ENCODE measurements at regions not wholly inside any gene's neighbourhood (a gene's known extent, or its start where the extent isn't known, plus 50 kb on each side); places are given as distances from the start of the nearest gene placed in this dataset.
"Not testable (repeated sequence)": the region's sequence is repeated elsewhere in the genome, so short reads cannot be mapped to it uniquely, and the experiment has no call there.

- Histone ChIP-seq H3K4me3 (ENCODE audit: extremely low read depth, insufficient read depth, low read length, poor library complexity, severe bottlenecking) (no peak overlapping the region), H3K4me1 (ENCODE audit: control insufficient read depth, insufficient read depth, low read length, poor library complexity, severe bottlenecking) (no peaks in the 10 kb centered on the region), H3K36me3 (ENCODE audit: control insufficient read depth, insufficient read depth, low read length) (no peaks in the 10 kb centered on the region), H3K9me3 (ENCODE audit: control insufficient read depth, low read length) (peaks cover 61% of the 10 kb centered on the region), H3K27ac (ENCODE audit: low read depth, low read length, severe bottlenecking) (no peak overlapping the region)
- whole genome bisulfite sequencing, 2 experiments (ENCODE audit: insufficient coverage in 2 of 2): no CpG with 5 or more reads among the region's 3 CpGs
Observed at GRCh38 chr14:106789318-106789717, 1262.9 kb downstream of the TMEM121 start.

DNA sequence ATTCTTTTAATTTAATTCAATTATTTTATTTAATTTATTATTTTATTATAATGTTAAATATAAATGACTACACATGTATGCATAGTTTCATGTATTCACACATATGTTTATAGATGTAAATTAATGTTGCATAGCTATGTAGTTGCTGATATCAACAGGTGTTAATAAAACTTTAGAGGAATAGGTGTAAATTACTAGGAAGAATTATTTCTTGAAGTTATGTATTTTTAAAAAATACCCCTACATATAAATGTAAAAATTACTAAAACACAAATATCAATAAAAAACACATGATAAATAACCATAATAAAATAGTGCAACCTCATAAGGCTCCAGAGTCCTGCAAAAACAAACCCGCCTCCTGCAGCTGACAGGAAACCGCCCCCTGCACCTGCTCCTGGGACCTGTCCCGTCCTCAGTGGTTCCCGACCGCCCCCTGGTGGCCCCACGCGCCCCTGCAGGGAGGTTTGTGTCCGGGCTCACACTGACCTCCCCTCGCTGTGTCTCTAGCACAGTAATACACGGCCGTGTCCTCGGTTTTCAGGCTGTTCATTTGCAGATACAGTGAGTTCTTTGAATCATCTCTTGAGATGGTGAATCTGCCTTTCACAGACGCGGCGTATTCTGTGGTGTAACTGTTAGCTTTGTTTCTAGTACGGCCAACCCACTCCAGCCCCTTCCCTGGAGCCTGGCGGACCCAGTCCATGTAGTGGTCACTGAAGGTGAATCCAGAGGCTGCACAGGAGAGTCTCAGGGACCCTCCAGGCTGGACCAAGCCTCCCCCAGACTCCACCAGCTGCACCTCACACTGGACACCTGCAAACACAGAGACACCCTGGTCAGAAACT, 1264.0 kb downstream of the TMEM121 start:
- H3K4me3 ChIP-seq (ENCODE audit: extremely low read depth, insufficient read depth, low read length, poor library complexity, severe bottlenecking): no peak overlapping the region
- H3K9me3 ChIP-seq (ENCODE audit: control insufficient read depth, low read length): peaks cover 53% of the 10 kb centered on the region
- 59 to 61% methylated on average over 16 to 17 of the region's 17 CpGs for WGBS, 2 experiments (ENCODE audit: insufficient coverage in 2 of 2)
- no peak overlapping the region for H3K27ac ChIP-seq (ENCODE audit: low read depth, low read length, severe bottlenecking)
- H3K36me3 ChIP-seq (ENCODE audit: control insufficient read depth, insufficient read depth, low read length): no peaks in the 10 kb centered on the region
- H3K4me1 ChIP-seq (ENCODE audit: control insufficient read depth, insufficient read depth, low read length, poor library complexity, severe bottlenecking): no peaks in the 10 kb centered on the region

DNA sequence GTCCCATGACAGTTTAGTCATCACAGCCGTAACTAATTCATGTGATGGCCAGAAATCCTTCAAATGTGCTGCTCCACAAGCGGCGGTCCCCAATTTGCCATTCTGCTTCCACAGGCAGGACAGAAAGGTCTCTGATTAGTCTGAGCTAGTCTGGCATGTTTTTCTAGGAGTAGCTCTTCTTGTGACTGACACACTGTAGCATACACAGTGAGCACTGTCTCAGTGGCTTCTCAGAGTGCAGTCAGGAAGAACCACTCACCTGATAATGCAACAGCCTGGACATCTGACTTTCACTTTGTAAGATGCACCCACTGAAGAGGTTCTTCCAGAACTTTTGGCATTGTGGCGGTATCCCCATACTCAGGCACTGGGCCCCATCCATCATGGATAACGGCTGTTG, 1266.2 kb downstream of the TMEM121 start:
- H3K4me3 ChIP-seq (ENCODE audit: extremely low read depth, insufficient read depth, low read length, poor library complexity, severe bottlenecking): no peak overlapping the region
- H3K36me3 ChIP-seq (ENCODE audit: control insufficient read depth, insufficient read depth, low read length): no peaks in the 10 kb centered on the region
- H3K27ac ChIP-seq (ENCODE audit: low read depth, low read length, severe bottlenecking): no peak overlapping the region
- 73 to 88% methylated on average over 5 of the region's 5 CpGs for WGBS, 2 experiments (ENCODE audit: insufficient coverage in 2 of 2)
- H3K9me3 ChIP-seq (ENCODE audit: control insufficient read depth, low read length): peaks cover 41% of the 10 kb centered on the region
- H3K4me1 ChIP-seq (ENCODE audit: control insufficient read depth, insufficient read depth, low read length, poor library complexity, severe bottlenecking): no peaks in the 10 kb centered on the region

- WGBS, 2 experiments (ENCODE audit: insufficient coverage in 2 of 2): no CpG with 5 or more reads among the region's 4 CpGs
- H3K9me3 ChIP-seq (ENCODE audit: control insufficient read depth, low read length): peaks cover 42% of the 10 kb centered on the region
- not testable (repeated sequence) for H3K4me3 ChIP-seq (ENCODE audit: extremely low read depth, insufficient read depth, low read length, poor library complexity, severe bottlenecking); H3K36me3 ChIP-seq (ENCODE audit: control insufficient read depth, insufficient read depth, low read length); H3K27ac ChIP-seq (ENCODE audit: low read depth, low read length, severe bottlenecking); H3K4me1 ChIP-seq (ENCODE audit: control insufficient read depth, insufficient read depth, low read length, poor library complexity, severe bottlenecking)
Observed at GRCh38 chr14:106798166-106798565, 1271.8 kb downstream of the TMEM121 start.

GRCh38 chr14:106802413-106803364, 1276.3 kb downstream of the TMEM121 start:
- Histone ChIP-seq H3K9me3 (ENCODE audit: control insufficient read depth, low read length) (peaks cover 61% of the 10 kb centered on the region), H3K4me3 (ENCODE audit: extremely low read depth, insufficient read depth, low read length, poor library complexity, severe bottlenecking) (no peak overlapping the region), H3K36me3 (ENCODE audit: control insufficient read depth, insufficient read depth, low read length) (no peaks in the 10 kb centered on the region), H3K4me1 (ENCODE audit: control insufficient read depth, insufficient read depth, low read length, poor library complexity, severe bottlenecking) (no peaks in the 10 kb centered on the region), H3K27ac (ENCODE audit: low read depth, low read length, severe bottlenecking) (no peak overlapping the region)
- WGBS, 2 experiments (ENCODE audit: insufficient coverage in 2 of 2): 78 to 81% methylated on average over 20 to 23 of the region's 26 CpGs

DNA sequence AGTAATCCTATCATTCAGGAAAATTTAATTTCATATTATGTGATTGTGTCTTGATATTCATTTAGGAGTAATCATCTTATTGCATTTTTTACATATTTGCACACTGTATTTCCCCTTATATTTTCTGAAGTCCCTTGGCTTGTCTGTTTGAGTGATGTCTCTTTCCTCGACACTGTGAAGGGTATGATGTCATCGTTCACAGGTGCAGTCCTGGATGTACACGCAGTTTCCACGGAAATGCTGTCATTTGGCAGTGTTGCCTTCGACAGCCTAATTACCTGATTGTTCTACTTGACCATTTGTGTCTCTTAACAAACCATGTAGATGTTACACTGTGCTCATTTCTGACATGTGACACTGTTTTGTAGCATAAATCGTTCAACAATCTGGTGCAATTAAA, 1277.0 kb downstream of the TMEM121 start:
- no peaks in the 10 kb centered on the region for H3K4me1 ChIP-seq (ENCODE audit: control insufficient read depth, insufficient read depth, low read length, poor library complexity, severe bottlenecking)
- H3K4me3 ChIP-seq (ENCODE audit: extremely low read depth, insufficient read depth, low read length, poor library complexity, severe bottlenecking): no peak overlapping the region
- H3K36me3 ChIP-seq (ENCODE audit: control insufficient read depth, insufficient read depth, low read length): no peaks in the 10 kb centered on the region
- no peak overlapping the region for H3K27ac ChIP-seq (ENCODE audit: low read depth, low read length, severe bottlenecking)
- WGBS, 2 experiments (ENCODE audit: insufficient coverage in 2 of 2): 43 to 55% methylated on average over 6 of the region's 6 CpGs
- peaks cover 64% of the 10 kb centered on the region for H3K9me3 ChIP-seq (ENCODE audit: control insufficient read depth, low read length)

DNA sequence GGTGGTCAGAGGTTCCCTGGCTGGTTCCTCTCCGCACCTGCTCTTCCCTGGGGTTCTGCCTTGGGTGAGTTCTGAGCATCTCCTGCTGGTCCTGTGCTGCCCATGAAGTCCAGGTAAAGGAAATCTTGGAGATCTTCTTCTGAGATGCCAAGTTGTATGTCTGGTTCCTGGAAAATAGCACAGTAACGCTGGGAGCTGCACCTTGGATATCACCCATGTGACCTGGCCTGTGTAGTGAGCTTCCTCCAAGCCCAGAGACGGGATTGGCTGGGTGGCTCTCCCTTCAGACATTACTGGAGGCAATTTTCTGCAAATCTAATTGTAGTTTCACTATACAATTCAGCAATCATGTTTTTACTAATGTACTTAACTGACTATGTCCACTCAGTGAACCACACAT, 1281.1 kb downstream of the TMEM121 start:
- H3K36me3 ChIP-seq (ENCODE audit: control insufficient read depth, insufficient read depth, low read length): no peaks in the 10 kb centered on the region
- no peak overlapping the region for H3K27ac ChIP-seq (ENCODE audit: low read depth, low read length, severe bottlenecking)
- 18 to 31% methylated on average over 2 to 3 of the region's 3 CpGs for WGBS, 2 experiments (ENCODE audit: insufficient coverage in 2 of 2)
- no peak overlapping the region for H3K4me3 ChIP-seq (ENCODE audit: extremely low read depth, insufficient read depth, low read length, poor library complexity, severe bottlenecking)
- H3K9me3 ChIP-seq (ENCODE audit: control insufficient read depth, low read length): peaks cover 66% of the 10 kb centered on the region
- no peaks in the 10 kb centered on the region for H3K4me1 ChIP-seq (ENCODE audit: control insufficient read depth, insufficient read depth, low read length, poor library complexity, severe bottlenecking)

DNA sequence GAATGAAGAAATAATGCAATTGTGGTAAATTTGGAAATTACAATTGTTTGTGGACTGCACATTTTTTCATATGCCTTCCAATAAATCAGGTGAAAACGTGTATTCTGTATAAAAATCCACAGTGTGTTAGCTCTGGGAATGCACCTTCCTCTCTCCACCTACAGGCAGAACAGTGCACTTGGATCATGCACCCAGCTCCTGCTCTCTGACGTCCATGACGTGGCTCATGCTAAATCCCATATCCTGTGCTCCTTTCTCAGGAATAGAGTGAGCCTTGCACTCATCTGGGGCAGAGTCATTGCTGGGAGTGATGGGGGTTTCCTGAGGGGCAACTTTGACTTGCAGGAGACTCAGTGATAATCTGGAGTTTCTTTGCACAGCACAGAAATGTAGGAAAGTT, 1282.1 kb downstream of the TMEM121 start:
- WGBS, 2 experiments (ENCODE audit: insufficient coverage in 2 of 2): 25% methylated on average over 2 of the region's 3 CpGs; no CpG with 5 or more reads in 1 of the 2 experiments
- H3K4me1 ChIP-seq (ENCODE audit: control insufficient read depth, insufficient read depth, low read length, poor library complexity, severe bottlenecking): no peaks in the 10 kb centered on the region
- no peak overlapping the region for H3K4me3 ChIP-seq (ENCODE audit: extremely low read depth, insufficient read depth, low read length, poor library complexity, severe bottlenecking)
- H3K36me3 ChIP-seq (ENCODE audit: control insufficient read depth, insufficient read depth, low read length): no peaks in the 10 kb centered on the region
- no peak overlapping the region for H3K27ac ChIP-seq (ENCODE audit: low read depth, low read length, severe bottlenecking)
- H3K9me3 ChIP-seq (ENCODE audit: control insufficient read depth, low read length): peaks cover 69% of the 10 kb centered on the region

GRCh38 chr14:106808907-106809306, 1282.5 kb downstream of the TMEM121 start:
- no peak overlapping the region for H3K4me3 ChIP-seq (ENCODE audit: extremely low read depth, insufficient read depth, low read length, poor library complexity, severe bottlenecking)
- H3K27ac ChIP-seq (ENCODE audit: low read depth, low read length, severe bottlenecking): no peak overlapping the region
- no peaks in the 10 kb centered on the region for H3K4me1 ChIP-seq (ENCODE audit: control insufficient read depth, insufficient read depth, low read length, poor library complexity, severe bottlenecking)
- H3K9me3 ChIP-seq (ENCODE audit: control insufficient read depth, low read length): peaks cover 67% of the 10 kb centered on the region
- no peaks in the 10 kb centered on the region for H3K36me3 ChIP-seq (ENCODE audit: control insufficient read depth, insufficient read depth, low read length)
- no CpG with 5 or more reads among the region's 2 CpGs for WGBS, 2 experiments (ENCODE audit: insufficient coverage in 2 of 2)

- H3K4me3 ChIP-seq (ENCODE audit: extremely low read depth, insufficient read depth, low read length, poor library complexity, severe bottlenecking): no peak overlapping the region
- peaks cover 67% of the 10 kb centered on the region for H3K9me3 ChIP-seq (ENCODE audit: control insufficient read depth, low read length)
- H3K4me1 ChIP-seq (ENCODE audit: control insufficient read depth, insufficient read depth, low read length, poor library complexity, severe bottlenecking): no peaks in the 10 kb centered on the region
- no peak overlapping the region for H3K27ac ChIP-seq (ENCODE audit: low read depth, low read length, severe bottlenecking)
- 37 to 44% methylated on average over 2 of the region's 2 CpGs for WGBS, 2 experiments (ENCODE audit: insufficient coverage in 2 of 2)
- H3K36me3 ChIP-seq (ENCODE audit: control insufficient read depth, insufficient read depth, low read length): no peaks in the 10 kb centered on the region
Observed at GRCh38 chr14:106809615-106810014, 1283.2 kb downstream of the TMEM121 start.
